ENCODE measurements at regions not wholly inside any gene's neighbourhood (a gene's known extent, or its start where the extent isn't known, plus 50 kb on each side); places are given as distances from the start of the nearest gene placed in this dataset.

DNA sequence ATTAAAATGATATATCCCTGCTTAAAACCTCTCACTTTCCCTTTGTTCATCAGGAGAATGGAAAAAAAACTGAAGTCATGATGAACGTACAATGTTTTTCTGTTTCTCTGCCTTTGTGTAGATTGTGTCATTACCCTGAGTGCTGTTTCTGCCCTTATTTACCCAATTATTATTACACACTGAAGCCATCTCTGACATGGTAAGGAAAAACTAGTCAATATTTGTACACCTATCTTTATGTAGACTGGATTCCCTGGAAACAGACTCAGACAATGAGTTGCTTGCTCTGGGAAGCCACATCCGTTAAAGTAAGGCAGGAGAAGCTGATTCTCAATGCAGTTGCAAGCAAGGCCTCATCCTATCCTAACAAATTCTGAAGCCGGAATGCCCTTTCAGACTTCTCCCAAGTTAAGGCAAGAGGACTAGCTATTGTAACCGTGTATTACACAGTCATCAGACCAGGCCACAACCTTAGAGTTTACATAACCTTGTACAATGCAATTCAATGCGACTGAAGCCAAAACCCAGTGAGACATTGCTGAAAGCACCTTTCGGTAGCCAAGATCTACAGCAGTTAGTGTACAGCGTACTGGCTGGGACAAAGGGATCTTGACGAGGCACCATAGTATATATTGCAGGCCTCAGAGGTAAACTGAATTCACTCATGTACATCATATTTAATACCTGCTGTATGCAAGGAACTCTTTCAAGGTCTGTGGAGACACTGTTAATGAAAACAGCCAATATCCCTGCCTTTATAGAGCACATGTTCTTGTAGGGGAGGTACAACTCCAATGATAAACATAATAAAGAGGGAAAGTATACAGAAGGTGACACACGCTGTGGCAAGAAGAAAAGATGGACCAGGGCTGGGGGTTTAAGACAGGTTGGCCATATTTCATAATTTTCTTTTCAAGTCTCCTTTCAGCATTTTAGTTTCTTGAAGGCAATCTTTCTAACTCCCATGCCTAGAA is 1040.8 kb upstream of the SEMA6D start:
- no peak for DNase-seq

DNA sequence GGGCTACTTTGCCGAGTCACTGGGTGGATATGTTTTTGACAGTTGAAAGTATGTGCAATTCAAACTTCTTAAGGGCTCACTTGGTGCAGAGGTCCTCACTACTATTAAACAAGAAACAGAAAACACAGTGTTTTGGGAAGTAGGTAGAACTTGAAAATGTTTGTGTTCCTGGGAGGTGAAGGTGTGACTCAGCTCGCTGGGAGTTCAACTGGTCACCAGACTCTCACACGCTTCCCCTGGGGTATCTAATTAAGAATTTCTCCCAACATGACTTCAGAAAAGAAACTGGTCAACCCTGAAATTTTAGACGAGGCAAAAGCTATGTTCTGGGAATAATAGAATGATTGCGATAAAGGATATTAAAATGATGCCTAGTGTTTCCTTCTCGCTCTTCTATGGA is 1039.8 kb upstream of the SEMA6D start:
- no peak for DNase-seq

DNA sequence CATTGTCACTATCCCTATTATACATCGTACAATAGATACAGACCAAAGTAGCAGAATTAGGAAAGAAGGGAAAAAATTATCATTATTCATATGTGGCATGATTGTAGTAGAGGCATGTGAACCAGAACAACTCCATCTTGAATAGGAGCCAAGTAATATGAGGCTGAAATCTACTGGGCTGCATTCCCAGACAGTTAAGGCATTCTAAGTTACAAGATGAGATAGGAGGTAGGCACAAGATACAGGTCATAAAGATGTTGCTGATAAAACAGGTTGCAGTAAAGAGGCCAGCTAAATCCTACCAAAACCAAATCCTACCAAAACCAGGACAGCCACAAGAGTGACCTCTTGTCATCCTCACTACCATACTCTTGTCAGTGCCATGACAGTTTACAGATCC is 1035.4 kb upstream of the SEMA6D start:
- DNase-seq: no peak

DNA sequence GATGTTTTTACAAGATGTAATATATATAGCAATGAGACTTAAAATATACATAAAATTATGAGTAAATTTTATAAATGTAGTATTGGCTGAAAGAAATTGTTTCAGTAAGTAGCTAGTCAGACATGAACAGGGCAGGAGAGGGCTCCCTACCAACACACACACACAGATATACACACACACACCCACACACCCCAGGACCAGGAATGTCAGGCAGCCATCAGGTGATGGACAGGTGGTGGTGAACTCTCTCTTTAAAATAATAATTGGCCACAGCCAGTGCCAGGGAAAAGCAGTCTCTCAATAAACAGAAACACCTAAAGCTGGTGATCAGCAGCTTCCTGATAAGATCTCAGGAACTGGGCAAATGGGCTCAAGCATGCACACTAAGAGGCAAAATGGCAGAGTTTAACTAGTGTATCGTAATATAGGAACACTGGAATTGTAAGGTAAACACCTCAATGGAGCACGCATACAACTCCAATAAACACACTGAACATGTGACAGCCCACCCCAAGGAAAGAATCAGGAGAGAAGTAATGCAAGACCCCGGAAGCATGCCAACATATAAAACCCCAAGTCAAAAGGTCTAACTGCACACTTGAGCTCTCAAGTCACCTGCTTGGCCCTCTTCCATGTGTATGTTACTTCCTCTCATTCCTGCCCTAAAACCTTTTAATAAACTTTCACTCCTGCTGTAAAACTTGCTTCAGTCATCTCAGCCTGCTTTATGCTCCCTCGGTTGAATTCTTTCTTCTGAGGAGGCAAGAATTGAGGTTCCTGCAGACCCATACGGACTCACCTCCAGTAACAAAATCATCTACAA is 1034.1 kb upstream of the SEMA6D start:
- no peak for DNase-seq

DNA sequence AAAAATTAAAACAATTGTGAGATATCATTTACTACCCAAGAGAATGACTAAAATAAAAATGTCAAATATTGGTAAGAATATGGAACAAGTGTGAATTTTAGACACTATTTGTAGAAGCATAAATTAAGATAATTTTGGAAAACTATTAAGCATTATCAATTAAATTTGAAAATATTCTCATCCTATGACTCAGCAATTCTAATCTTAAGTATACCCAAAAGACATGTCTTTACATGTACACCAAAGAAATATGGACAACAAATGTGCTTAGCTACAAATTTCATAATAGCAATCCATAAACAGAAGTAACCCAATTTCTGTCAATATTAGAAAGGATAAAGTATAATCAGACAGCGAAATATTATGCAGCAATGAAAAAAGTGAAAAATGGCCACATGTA is 1032.2 kb upstream of the SEMA6D start:
- no peak for DNase-seq

DNA sequence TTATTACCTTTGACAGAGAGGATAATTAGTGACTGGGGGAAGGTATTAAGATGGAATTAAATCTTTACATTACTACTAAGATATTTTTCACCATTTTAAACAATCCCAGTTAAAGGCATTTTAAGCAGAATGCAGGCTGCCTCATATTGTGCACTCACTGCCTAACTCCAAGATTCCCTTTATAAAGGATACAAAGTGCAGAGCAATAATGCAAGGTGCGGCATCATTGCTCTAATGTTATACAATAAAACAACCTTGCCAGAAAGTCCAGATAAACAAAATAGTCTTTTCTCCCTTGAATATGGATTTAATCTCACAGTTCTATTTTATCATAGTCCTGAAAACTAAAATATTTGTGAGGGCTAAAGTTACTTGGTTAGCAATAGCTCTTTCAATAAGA is 1031.6 kb upstream of the SEMA6D start:
- DNase-seq: no peak

DNA sequence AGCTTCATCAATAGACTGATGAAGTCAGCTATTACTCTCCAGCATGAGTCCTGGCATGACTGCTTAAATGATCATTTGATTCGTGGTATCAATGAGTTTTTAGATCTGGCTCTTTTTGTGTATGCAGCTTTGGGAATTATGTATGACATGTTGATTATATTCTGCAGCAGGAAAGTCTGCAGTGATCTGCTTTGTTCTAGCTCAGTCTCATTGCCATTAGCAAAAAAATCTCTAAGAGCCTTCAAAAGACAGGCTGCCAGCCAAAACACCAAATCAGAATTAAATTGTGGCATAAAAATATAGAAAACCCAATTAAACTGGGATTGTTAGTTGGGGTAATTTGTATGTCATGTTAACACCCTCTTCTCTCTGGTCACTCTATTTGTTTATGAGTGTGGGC is 1021.0 kb upstream of the SEMA6D start:
- DNase-seq: no peak

DNA sequence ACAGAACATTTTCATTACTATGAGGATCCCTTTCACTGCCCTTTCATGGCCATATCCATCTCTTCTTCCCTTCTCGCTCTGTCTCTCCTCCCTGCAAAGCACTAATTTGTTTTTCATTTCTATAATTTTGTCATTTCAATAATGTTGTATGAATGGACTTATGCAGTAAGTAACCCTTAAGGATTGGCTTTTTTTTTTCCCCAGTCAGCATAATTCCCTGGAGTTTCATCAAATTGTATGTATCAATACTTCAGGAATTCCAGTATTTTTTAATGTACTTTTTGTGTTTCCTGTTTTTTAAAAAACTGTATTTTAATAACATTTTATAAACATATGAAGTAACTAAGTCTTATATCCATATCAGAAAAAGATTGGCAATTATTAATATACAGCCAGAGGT is 1016.0 kb upstream of the SEMA6D start:
- DNase-seq: no peak

DNA sequence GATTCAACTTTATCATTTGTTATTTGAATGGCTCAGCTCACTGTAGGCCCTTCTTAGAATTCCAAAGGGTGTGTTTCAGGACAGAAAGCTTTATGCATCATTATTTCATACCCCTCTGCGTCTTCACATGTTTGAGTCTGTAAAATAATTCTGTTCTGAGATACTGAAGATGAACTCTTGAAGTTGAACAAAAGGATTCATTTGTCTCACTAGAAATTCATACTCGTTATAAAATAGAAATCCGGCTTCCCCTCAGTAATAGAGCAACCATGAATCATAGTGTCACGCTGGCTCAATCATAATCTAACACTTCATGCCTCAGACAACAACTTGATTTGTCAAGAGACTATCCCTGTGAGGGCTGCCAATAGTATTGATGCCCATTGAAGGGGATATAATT is 1015.4 kb upstream of the SEMA6D start:
- DNase-seq: no peak

DNA sequence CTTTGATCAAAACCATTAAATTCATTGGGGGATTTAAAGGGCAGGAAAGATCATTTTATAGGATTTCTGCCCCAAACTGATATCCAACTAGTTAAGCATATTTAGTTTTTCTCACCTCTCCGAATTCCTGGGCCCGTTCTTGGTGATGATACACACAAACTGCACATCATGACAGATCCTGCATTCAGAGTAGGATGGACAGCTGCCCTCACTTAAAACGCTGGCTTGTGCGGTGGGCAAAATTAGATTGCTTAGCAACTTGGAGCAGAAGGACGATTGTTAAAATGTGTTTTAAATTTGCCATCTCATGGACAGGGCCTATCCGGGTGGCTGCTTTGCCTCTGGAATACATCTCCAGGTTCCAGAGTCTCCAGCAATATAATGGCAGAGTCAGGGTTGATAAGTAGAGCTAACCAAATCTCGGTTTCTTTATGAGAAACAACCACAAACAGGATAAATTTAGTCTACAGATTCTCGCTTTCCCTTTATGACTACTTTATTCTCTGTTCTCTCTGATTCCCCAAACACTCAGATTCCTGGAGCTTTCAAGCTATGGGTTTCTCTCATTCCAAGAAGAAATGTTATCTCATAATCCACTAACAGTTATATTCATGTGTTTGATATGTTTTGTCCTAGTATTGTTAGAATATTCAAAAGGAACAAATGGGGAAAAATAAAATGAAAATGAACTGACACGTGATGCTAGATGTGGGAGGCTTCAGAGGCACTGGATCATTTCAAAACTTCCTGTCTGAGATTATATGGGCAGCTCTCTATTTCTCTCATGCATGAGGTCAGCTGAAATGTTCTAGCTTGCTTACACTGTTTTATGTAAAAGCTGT is 1014.1 kb upstream of the SEMA6D start:
- no peak for DNase-seq

DNA sequence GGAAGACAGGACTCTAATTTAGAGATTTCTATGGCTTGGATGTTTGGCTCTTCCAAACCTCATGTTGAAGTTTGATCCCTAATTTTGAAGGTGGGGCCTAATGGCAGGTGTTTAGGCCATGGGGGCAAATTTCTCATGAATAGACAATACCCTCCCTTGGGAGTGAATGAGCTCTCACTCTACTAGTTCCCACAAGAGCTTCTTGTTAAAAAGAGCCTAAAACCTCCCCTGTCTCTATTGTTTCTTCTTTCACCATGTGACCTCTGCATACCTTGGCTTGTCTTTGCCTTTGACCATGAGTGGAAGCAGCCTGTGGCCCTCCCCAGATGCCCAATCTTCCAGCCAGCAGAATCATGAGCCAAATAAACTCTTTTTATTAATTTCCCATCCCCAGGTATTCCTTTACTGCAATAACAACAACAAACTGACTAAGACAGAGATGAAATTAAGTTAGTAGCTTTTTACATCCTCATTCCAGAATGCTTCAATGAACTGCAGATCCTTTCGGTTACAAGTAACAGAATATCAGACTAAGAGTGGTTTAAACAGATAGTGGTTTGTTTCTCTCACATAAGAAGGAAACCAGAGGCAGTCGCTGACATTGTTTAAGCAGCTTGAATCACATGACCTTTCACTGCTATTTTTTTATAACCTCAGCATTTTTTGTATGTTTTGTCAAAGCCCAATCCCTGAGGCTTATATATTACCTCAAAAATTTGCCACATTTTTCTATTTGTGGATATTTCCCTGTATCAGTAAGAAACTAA is 1013.3 kb upstream of the SEMA6D start:
- DNase-seq: no peak

DNA sequence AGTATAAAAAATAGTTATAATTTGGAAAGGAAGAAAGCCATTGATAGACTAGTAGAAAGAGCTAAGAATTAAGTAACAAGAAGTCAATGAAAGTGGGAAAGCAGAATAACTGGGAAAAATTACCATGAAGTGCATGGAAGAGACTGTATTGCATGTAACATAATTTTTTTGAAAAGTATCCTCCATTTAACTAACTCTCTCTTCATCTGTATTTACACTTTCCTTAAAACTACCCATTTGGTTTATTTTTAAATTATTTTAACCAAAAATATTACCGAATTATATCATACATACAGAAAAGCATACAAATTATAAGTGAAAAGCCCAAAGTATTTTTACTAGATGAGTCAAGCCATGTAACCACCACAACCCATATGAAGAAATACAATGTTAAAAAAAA is 1009.9 kb upstream of the SEMA6D start:
- no peak for DNase-seq

DNA sequence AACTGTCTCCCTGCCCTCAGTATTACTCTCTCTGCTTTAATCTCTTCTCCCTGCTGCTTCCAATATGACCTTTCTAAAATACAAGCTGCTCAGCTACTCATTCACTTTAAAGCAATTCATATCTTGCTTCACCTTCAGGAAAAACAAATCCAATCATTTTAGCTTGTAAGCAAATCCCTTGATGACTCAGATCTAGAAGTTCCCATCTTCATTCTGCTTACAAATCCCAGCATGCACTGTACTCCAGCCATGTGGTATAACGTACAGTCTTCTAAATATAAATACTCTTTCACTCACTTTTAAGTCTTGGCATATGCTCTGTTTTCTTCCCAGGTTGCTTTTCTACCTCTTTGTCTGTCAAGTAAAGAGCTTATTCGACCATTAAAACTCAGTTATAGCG is 1009.1 kb upstream of the SEMA6D start:
- DNase-seq: no peak

DNA sequence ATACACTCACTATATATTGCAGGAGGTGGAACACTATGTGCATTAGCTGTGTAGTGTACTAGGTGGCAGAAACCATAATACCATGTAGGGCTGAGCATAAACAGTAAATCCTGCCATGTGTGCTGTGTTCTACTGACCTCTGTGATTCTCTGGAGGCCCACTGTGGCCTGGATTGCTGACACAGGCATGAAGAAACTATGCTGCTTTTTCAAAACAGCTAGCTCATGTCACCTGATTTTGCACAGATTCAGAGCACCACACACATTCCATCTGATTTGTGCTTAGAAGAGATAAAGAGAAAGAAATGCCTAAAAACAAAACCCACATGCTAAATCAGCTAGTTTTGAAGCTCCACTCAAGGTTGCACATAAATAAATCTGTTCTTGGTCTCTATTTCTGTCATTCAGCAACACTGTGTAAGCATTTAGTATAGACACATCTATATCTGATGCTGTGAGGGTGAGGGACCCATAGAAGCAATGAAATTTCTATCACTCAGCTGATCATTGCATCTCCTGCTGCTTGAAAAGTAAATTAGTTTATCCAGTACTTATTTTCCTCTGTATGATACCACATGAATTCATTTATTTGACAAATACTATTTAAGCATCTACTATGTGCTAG is 1007.7 kb upstream of the SEMA6D start:
- no peak for DNase-seq

DNA sequence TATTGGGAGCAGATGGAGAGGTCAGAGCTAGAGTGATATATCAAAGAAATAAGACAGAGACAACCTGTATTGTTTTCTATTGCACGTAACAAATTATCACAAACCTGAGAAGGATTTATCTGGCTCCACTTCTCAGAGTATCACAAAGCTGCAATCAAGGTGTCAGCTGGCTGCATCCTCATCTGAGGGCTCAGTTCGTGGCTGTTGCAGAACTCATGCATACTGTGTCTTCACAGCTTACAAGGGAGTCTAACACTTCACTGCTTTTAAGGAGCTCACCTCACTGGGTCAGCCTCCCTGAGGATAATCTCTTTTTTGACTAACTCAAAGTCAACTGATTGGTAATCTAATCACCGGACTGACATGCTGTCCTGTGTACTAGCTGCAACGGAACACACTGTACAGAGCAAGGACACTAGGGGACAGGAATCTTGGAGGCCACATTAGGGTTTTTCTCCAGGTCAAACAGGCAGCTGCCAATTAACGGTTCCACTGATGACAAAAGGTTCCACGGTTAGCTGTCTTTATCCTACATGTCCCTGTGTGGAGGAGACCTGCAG is 1006.8 kb upstream of the SEMA6D start:
- no peak for DNase-seq

DNA sequence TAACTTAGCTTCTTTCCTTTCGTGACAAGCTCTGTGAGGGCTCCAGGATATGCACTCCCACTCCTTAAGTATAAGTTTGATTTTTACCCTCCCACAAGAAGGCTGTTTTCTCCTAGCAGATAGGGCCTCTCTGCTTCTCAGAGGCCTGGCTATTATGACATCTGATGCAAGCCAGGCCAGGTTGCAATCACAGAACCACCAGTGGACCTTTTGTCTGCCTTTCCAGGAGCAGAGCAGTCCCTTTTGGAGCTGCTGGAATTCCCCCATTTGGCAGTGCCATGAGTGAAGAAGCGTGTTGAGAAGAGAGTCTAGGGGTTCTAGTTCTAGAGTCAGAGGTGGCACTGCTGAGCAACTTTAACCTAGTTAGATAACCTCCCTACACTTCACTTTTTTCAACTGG is 1004.3 kb upstream of the SEMA6D start:
- DNase-seq: no peak

DNA sequence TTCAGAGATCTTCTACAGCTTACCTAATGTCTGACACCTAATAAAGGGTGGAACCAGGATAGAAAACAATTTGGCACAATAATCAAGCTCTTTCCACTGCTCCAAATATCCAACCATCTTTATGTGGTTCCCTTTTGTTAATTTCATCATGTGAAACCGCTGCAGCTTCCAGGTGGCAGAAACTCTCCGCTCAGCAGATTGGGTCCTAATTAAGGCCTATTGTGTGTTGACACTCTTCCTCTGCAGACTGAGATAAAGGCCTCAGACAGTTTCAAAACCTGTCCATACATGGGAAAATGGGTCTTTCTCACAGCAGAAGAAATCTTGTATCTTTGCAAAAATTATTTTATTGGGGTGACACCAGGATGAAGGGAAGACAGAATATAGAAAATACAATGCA is 1002.4 kb upstream of the SEMA6D start:
- DNase-seq: no peak

DNA sequence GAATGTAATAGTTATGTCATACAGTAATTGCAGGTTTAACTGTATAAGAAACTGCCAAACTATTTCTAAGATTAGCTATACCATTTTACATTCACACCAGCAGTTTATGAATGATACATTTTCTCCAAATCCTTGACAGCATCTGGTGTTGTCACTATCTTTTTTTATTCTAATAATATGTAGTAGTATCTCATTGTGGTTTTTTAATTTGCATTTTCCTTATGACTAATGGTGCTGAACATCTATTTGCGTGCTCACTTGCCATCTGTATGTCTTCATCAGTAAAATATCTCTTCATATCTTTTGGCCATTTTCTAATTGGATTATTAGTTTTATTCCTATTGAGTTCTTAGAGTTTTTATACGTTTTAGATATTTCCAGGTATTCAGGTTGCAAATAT is 994.0 kb upstream of the SEMA6D start:
- DNase-seq: no peak

DNA sequence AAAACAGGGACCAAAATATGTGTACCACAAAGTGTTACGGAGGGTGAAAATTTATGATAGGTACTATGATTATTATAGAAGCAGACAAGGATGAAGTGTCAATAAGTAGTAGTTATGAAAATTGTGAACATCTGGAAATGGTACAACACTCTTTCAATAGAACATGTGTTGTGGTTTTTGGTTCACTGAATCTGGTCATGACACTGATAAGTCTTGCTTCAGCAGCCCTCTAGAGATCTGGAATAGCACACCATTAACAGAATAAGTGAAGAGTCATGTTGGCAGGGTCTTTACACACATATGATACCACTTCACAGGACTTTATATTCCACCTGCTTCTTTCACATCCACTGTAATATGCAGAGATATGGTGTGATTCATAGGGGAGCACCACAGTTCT is 985.2 kb upstream of the SEMA6D start:
- DNase-seq: no peak

DNA sequence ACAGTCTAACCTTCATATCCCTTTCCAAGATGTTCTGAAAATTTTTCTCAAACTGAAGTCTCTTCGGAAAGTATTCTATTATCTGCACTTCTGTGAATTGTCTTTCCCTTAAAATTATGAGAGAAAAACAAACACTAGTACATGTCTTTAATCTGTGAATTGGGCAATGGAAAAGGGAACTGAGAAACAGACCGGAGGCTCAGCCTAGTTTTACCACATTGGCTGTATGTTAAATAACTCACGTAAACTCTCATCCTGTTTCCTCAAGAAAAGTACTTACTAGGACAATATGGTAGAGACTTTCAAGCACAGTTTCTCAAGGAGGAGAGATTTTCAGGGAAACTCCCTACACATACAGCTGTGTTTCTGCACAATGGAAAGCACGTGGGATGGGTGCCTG is 982.2 kb upstream of the SEMA6D start:
- no peak for DNase-seq

DNA sequence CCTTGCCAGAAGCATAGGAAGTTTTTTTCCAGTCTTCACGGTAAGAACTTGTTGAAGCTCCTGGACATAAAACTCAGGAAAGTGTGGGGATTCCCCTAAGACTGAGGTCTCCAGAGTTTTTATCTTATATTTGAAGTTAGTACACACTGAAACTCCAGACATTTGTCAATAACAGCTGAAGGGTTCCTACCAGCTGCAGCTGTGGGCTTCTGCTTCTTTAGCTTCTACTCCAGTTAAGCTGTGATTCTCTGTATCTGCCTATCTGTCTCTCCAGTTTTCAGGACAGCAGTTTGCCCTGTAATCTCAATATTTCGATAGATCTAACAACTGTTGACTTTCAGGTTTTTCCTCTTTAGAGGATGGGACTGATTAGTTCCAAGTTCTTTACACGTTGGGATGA is 966.0 kb upstream of the SEMA6D start:
- no peak for DNase-seq

DNA sequence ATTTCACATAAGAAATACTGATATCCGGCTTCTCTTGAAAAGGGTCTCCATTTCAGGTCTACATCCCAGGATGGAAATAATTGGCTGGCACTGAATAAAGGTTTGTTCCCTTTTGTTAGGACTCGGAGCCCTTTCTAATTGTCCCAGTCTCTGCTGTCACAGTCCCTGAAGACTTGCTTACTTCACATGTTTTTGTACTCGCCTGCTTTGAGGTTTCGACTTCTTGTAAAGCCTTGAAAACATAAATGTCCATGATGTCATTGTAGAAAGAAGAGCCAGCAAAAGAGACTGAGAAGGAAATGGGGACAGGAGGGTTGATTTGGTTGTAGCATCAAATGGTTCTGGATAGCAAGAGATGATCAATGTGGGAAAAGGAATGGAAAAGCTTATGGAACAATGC is 963.4 kb upstream of the SEMA6D start:
- no peak for DNase-seq
